ENCODE measurements at regions not wholly inside any gene's neighbourhood (a gene's known extent, or its start where the extent isn't known, plus 50 kb on each side); places are given as distances from the start of the nearest gene placed in this dataset.
A peak's percentile ranks its signal among the peaks of the same experiment; 100 is the strongest.

GRCh38 chr14:51422704-51423103, 182.7 kb downstream of the TMX1 start:
- H3K27ac ChIP-seq: no peak overlapping the region
- no peaks in the 10 kb centered on the region for H3K4me1 ChIP-seq
- TF ChIP-seq CTCF (IDR thresholded peaks at IDR 0.05): no peak
- no peaks in the 10 kb centered on the region for H3K36me3 ChIP-seq
- no peak for DNase-seq (ENCODE audit: low spot score in 2 of 2)
- H3K4me3 ChIP-seq: no peak overlapping the region
- H3K27me3 ChIP-seq: no peaks in the 10 kb centered on the region
- peaks cover 0 to 5% of the 10 kb centered on the region in 2 donors for H3K9me3 ChIP-seq
- intact Hi-C loops (cut with DNase I): no loop called here

DNA sequence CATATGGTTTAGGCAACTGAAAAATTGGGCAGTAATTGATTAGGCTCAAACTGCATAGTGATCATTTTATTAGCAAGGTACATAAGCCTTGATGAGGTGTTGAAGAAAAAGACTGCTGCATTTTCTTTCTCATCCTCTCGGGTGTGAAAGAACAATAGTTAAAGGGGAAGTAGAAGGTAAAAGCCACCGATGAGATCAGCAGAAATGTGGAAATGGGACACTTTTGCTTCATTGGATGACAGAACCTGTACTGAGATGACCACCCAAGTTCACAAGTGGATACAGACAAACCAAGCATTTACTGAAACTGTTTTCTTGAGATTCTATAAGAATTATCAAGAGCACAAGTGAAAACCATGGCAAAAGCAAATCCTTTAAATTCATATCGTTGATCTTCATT, 184.0 kb downstream of the TMX1 start:
- Histone ChIP-seq H3K4me3 (no peak overlapping the region), H3K4me1 (no peaks in the 10 kb centered on the region), H3K27ac (peak overlapping the region in 1 of 2 donors; percentile 10), H3K27me3 (no peaks in the 10 kb centered on the region), H3K9me3 (no peaks in the 10 kb centered on the region), H3K36me3 (no peaks in the 10 kb centered on the region)
- intact Hi-C loops (cut with DNase I): no loop called here
- no peak for DNase-seq (ENCODE audit: low spot score in 2 of 2)
- TF ChIP-seq CTCF (IDR thresholded peaks at IDR 0.05): no peak

GRCh38 chr14:51424561-51425251, 184.7 kb downstream of the TMX1 start:
- no peak for DNase-seq (ENCODE audit: low spot score in 2 of 2)
- no peaks in the 10 kb centered on the region for H3K36me3 ChIP-seq
- H3K4me1 ChIP-seq: no peaks in the 10 kb centered on the region
- peak overlapping the region in 1 of 2 donors; percentile 10 for H3K27ac ChIP-seq
- intact Hi-C loops (cut with DNase I): no loop called here
- no peaks in the 10 kb centered on the region for H3K27me3 ChIP-seq
- TF ChIP-seq CTCF (IDR thresholded peaks at IDR 0.05): no peak
- no peaks in the 10 kb centered on the region for H3K9me3 ChIP-seq
- no peak overlapping the region for H3K4me3 ChIP-seq

DNA sequence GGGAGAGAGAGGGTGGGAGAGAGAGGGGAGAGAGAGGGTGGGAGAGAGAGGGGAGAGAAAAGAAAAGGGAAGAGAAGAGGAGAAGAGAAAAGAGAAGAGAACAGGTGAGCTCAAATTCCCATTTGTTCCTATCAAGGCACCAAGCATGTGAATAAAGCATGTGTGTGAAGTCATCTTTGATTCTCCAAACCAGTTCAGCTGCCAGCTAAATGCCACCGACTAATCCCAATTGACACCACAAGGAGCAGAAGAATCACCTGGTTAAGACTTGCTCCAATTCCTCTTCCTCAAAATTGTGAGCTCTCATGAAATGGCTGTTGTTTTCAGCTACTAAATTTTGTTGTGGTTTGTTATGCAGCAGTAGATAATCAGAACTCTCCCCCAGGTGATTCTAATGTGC, 188.9 kb downstream of the TMX1 start:
- Histone ChIP-seq H3K27me3 (no peaks in the 10 kb centered on the region), H3K4me1 (peaks cover 0 to 5% of the 10 kb centered on the region in 2 donors), H3K36me3 (no peaks in the 10 kb centered on the region), H3K4me3 (no peak overlapping the region), H3K27ac (no peak overlapping the region), H3K9me3 (no peaks in the 10 kb centered on the region)
- no peak for DNase-seq (ENCODE audit: low spot score in 2 of 2)
- intact Hi-C loops (cut with DNase I): no loop called here
- no peak for TF ChIP-seq CTCF (IDR thresholded peaks at IDR 0.05)

DNA sequence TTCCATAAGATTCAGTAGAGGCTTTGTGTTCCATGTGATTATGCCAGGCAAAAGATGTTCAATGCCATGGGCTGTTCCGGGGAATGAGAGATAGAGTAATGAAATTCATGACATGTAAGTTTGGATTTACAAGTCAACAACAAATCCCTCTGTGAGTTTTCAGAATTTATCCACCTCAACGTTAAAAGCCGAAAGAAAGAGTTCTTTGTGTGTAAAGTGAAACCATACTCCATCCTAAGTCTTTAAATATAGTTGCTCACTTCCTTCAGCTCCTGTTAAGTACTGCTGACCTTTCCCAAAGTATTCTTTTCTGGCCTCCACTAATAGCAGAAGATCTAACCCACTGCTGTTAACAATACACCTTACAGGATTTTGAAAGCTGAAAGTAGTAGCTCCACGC, 190.0 kb downstream of the TMX1 start:
- Histone ChIP-seq H3K36me3 (no peaks in the 10 kb centered on the region), H3K27me3 (no peaks in the 10 kb centered on the region), H3K4me3 (no peak overlapping the region), H3K9me3 (no peaks in the 10 kb centered on the region), H3K27ac (no peak overlapping the region), H3K4me1 (peaks cover 0 to 5% of the 10 kb centered on the region in 2 donors)
- no peak for TF ChIP-seq CTCF (IDR thresholded peaks at IDR 0.05)
- no peak for DNase-seq (ENCODE audit: low spot score in 2 of 2)
- intact Hi-C loops (cut with DNase I): no loop called here

DNA sequence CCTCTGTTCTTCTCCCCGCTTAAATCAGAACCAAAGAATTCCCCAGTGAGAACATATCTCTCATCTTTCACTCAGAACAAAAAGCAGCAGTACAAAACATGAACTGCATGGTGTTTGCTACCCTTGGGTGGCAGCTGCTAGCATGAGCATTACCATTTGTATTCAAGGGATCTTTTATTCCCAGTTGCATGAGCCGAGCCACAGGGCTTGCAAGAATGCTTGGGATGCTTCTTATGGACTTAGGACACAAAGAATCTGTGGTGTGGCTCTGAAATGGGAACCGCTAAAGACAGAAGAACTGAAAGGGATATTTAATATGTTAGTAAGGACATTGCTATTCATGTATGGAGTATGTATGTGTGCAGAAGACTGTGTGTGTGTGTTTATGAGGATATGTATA, 190.6 kb downstream of the TMX1 start:
- no peak for TF ChIP-seq CTCF (IDR thresholded peaks at IDR 0.05)
- Histone ChIP-seq H3K4me3 (no peak overlapping the region), H3K27ac (no peak overlapping the region), H3K4me1 (peaks cover 0 to 5% of the 10 kb centered on the region in 2 donors), H3K27me3 (no peaks in the 10 kb centered on the region), H3K36me3 (no peaks in the 10 kb centered on the region), H3K9me3 (no peaks in the 10 kb centered on the region)
- DNase-seq (ENCODE audit: low spot score in 2 of 2): no peak
- intact Hi-C loops (cut with DNase I): no loop called here

Measured in ascending aorta (tissue), 2 donors.